ENCODE measurements at regions not wholly inside any gene's neighbourhood (a gene's known extent, or its start where the extent isn't known, plus 50 kb on each side); places are given as distances from the start of the nearest gene placed in this dataset.

DNA sequence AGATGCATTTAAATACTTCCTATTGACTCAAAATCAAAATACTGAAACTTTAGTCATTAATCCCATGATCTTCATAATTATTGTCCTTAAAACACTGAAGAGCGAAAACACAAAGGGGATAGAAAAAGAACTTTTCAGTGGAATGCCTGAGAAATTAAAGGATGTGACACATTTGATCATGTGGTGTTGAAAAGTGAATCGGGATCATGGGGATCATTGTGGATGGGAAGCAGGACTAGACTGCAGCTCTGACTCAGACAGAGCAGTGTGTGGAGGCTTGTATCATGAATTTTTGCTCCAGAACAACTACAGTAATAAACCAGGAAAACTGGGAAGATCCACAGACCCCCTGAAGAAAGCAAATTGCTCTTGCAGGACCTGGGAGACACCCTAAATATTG is 161.1 kb upstream of the CXADR start:
- H3K27me3 ChIP-seq (replicated peaks in 1 of 7): no peaks in the 10 kb centered on the region
- TF ChIP-seq, protein P1, sequence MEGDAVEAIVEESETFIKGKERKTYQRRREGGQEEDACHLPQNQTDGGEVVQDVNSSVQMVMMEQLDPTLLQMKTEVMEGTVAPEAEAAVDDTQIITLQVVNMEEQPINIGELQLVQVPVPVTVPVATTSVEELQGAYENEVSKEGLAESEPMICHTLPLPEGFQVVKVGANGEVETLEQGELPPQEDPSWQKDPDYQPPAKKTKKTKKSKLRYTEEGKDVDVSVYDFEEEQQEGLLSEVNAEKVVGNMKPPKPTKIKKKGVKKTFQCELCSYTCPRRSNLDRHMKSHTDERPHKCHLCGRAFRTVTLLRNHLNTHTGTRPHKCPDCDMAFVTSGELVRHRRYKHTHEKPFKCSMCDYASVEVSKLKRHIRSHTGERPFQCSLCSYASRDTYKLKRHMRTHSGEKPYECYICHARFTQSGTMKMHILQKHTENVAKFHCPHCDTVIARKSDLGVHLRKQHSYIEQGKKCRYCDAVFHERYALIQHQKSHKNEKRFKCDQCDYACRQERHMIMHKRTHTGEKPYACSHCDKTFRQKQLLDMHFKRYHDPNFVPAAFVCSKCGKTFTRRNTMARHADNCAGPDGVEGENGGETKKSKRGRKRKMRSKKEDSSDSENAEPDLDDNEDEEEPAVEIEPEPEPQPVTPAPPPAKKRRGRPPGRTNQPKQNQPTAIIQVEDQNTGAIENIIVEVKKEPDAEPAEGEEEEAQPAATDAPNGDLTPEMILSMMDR (IDR thresholded peaks at IDR 0.05 in 8 of 11, conservative IDR thresholded peaks at IDR 0.05 in 3 of 11): no peak
- TF ChIP-seq POLR2A (IDR thresholded peaks at IDR 0.05): no peak
- TF ChIP-seq POLR2AphosphoS5 (IDR thresholded peaks at IDR 0.05): no peak
- H3K27ac ChIP-seq: no peak overlapping the region
- no peaks in the 10 kb centered on the region for H3K4me1 ChIP-seq
- no peak overlapping the region for H3K4me3 ChIP-seq
- H3K9me3 ChIP-seq: peaks cover 0 to 5% (median 0%) of the 10 kb centered on the region in 8 donors
- no peaks in the 10 kb centered on the region for H3K36me3 ChIP-seq
- WGBS, 5 donors: 79 to 89% (median 83%) methylated on average over 2 of the region's 2 CpGs
- DNase-seq: no peak
- intact Hi-C loops (cut with DNase I; ENCODE audit: low total_unique reads): no loop called here

- Histone ChIP-seq H3K9me3 (peaks cover 0 to 5% (median 0%) of the 10 kb centered on the region in 8 donors), H3K4me3 (no peak overlapping the region), H3K4me1 (no peaks in the 10 kb centered on the region), H3K27ac (no peak overlapping the region), H3K36me3 (no peaks in the 10 kb centered on the region), H3K27me3 (replicated peaks in 1 of 7) (no peaks in the 10 kb centered on the region)
- intact Hi-C loops (cut with DNase I; ENCODE audit: low total_unique reads): no loop called here
- WGBS, 5 donors: 73 to 94% (median 78%) methylated on average over 2 to 3 of the region's 3 CpGs
- DNase-seq: no peak
- TF ChIP-seq, protein P1 (IDR thresholded peaks at IDR 0.05 in 8 of 11, conservative IDR thresholded peaks at IDR 0.05 in 3 of 11): no peak
- no peak for TF ChIP-seq POLR2A (IDR thresholded peaks at IDR 0.05)
- no peak for TF ChIP-seq POLR2AphosphoS5 (IDR thresholded peaks at IDR 0.05)
These were observed 159.7 kb upstream of the CXADR start for GRCh38 chr21:17352996-17353655.

DNA sequence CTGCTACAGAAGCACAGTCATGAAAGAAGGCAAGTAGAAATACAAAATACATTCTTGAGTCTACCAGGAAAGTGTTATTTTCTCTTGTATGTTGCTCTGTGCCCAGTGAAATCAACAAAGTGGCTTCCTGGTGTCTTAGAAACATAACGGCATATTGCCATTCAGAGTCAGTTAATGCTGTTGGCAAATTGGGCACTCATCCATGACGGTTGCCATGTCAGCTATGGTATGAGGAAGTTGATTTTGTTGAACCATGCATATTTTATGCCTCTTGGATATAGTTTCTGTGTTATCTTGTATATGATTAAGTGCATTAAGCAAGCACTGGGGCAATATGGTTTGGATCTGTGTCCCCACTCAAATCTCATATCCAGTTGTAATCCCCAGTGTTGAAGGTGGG is 153.1 kb upstream of the CXADR start:
- intact Hi-C loops (cut with DNase I; ENCODE audit: low total_unique reads): no loop called here
- DNase-seq: no peak

GRCh38 chr21:17368748-17369363 is 144.0 kb upstream of the CXADR start:
- peaks cover 0 to 5% (median 0%) of the 10 kb centered on the region in 7 donors for H3K27me3 ChIP-seq (replicated peaks in 1 of 7)
- H3K4me3 ChIP-seq: no peak overlapping the region
- TF ChIP-seq POLR2A (IDR thresholded peaks at IDR 0.05) (no peak), POLR2AphosphoS5 (IDR thresholded peaks at IDR 0.05) (no peak)
- TF ChIP-seq, protein P1 (IDR thresholded peaks at IDR 0.05 in 8 of 11, conservative IDR thresholded peaks at IDR 0.05 in 3 of 11): no peak
- peaks cover 0 to 4% (median 0%) of the 10 kb centered on the region in 8 donors for H3K9me3 ChIP-seq
- DNase-seq: no peak
- no peaks in the 10 kb centered on the region for H3K4me1 ChIP-seq
- no peak overlapping the region for H3K27ac ChIP-seq
- H3K36me3 ChIP-seq: no peaks in the 10 kb centered on the region
- WGBS, 5 donors: 62 to 72% (median 67%) methylated on average over 3 of the region's 3 CpGs
- intact Hi-C loops (cut with DNase I; ENCODE audit: low total_unique reads): no loop called here

More for the DNA sequence above, 153.1 kb upstream of the CXADR start:
- Histone ChIP-seq H3K4me3 (no peak overlapping the region), H3K9me3 (peaks cover 0 to 4% (median 0%) of the 10 kb centered on the region in 8 donors), H3K27ac (no peak overlapping the region), H3K27me3 (replicated peaks in 1 of 7) (no peaks in the 10 kb centered on the region), H3K4me1 (no peaks in the 10 kb centered on the region), H3K36me3 (no peaks in the 10 kb centered on the region)
- TF ChIP-seq, protein P1 (IDR thresholded peaks at IDR 0.05 in 8 of 11, conservative IDR thresholded peaks at IDR 0.05 in 3 of 11): no peak
- TF ChIP-seq POLR2AphosphoS5 (IDR thresholded peaks at IDR 0.05): no peak
- TF ChIP-seq POLR2A (IDR thresholded peaks at IDR 0.05): no peak
- 77 to 81% (median 79%) methylated on average over 2 of the region's 2 CpGs for WGBS, 5 donors

All from spleen (tissue), 11 donors.